ENCODE measurements at regions not wholly inside any gene's neighbourhood (a gene's known extent, or its start where the extent isn't known, plus 50 kb on each side); places are given as distances from the start of the nearest gene placed in this dataset.

- no peak overlapping the region for H3K27ac ChIP-seq (replicated peaks)
- TF ChIP-seq SPI1 (IDR thresholded peaks at IDR 0.05; ENCODE audit: borderline replicate concordance, low read depth) = no peak
- no peak for TF ChIP-seq REST (IDR thresholded peaks at IDR 0.05; ENCODE audit: insufficient replicate concordance, low read depth)
- no peak for TF ChIP-seq CTCF (IDR thresholded peaks at IDR 0.05; ENCODE audit: insufficient read depth, low read length)
- no peak for TF ChIP-seq POLR2AphosphoS5 (IDR thresholded peaks at IDR 0.05; ENCODE audit: low read depth)
- no peak for TF ChIP-seq GABPA (IDR thresholded peaks at IDR 0.05; ENCODE audit: low read depth)
- no peak for DNase-seq (ENCODE audit: low read depth in 1 of 2, low spot score in 1 of 2)
- H3K27me3 ChIP-seq (ENCODE audit: insufficient read depth, poor library complexity, severe bottlenecking) = no peaks in the 10 kb centered on the region
- no peak overlapping the region for H3K4me3 ChIP-seq (replicated peaks; ENCODE audit: insufficient read depth, low read length)
Observed at GRCh38 chr7:118878336-118878735, 653.8 kb downstream of the ANKRD7 start.

- H3K27ac ChIP-seq (replicated peaks) = no peak overlapping the region
- no peaks in the 10 kb centered on the region for H3K27me3 ChIP-seq (ENCODE audit: insufficient read depth, poor library complexity, severe bottlenecking)
- H3K4me3 ChIP-seq (replicated peaks; ENCODE audit: insufficient read depth, low read length) = no peak overlapping the region
- DNase-seq (ENCODE audit: low read depth in 1 of 2, low spot score in 1 of 2) = no peak
- TF ChIP-seq CTCF (IDR thresholded peaks at IDR 0.05; ENCODE audit: insufficient read depth, low read length) = no peak
- no peak for TF ChIP-seq GABPA (IDR thresholded peaks at IDR 0.05; ENCODE audit: low read depth)
- no peak for TF ChIP-seq POLR2AphosphoS5 (IDR thresholded peaks at IDR 0.05; ENCODE audit: low read depth)
- TF ChIP-seq REST (IDR thresholded peaks at IDR 0.05; ENCODE audit: insufficient replicate concordance, low read depth) = no peak
- no peak for TF ChIP-seq SPI1 (IDR thresholded peaks at IDR 0.05; ENCODE audit: borderline replicate concordance, low read depth)
Observed at GRCh38 chr7:118898284-118898683, 673.8 kb downstream of the ANKRD7 start.

GRCh38 chr7:118902600-118902999, 678.1 kb downstream of the ANKRD7 start:
- no peak for DNase-seq (ENCODE audit: low read depth in 1 of 2, low spot score in 1 of 2)
- H3K4me3 ChIP-seq (replicated peaks; ENCODE audit: insufficient read depth, low read length) = no peak overlapping the region
- TF ChIP-seq SPI1 (IDR thresholded peaks at IDR 0.05; ENCODE audit: borderline replicate concordance, low read depth) = no peak
- TF ChIP-seq GABPA (IDR thresholded peaks at IDR 0.05; ENCODE audit: low read depth) = no peak
- no peak for TF ChIP-seq CTCF (IDR thresholded peaks at IDR 0.05; ENCODE audit: insufficient read depth, low read length)
- TF ChIP-seq REST (IDR thresholded peaks at IDR 0.05; ENCODE audit: insufficient replicate concordance, low read depth) = no peak
- TF ChIP-seq POLR2AphosphoS5 (IDR thresholded peaks at IDR 0.05; ENCODE audit: low read depth) = no peak
- H3K27ac ChIP-seq (replicated peaks) = no peak overlapping the region
- no peaks in the 10 kb centered on the region for H3K27me3 ChIP-seq (ENCODE audit: insufficient read depth, poor library complexity, severe bottlenecking)
